ENCODE measurements at regions not wholly inside any gene's neighbourhood (a gene's known extent, or its start where the extent isn't known, plus 50 kb on each side); places are given as distances from the start of the nearest gene placed in this dataset.

DNA sequence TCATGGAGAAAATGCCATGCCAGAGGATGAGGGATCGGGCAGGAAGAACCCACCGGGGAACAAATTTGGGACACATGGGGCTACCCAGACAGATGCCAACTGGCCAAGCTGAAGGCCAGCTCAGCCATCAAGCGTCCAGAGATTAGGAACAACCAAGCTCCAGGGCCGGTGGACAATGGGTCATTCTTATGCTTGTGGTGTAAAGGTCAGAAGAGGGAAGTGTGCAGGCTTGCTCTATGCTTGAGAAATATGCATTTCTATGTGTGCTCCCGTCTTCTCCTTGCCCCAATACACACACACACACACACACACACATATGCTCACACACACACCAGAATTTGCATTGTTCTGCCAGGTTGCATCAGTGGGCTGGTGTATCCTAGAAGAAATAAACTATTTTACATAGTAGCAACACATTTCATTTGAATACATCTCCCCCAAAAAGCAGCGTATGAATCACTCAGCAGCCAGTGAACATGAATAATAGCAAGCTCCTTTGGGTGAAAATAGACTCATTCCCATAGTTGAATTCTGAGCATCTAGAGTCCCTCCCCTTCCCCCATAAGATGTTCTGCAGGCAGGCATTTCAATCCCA lies 201.9 kb upstream of the PPARGC1A start:
- no peak for TF ChIP-seq CTCF (IDR thresholded peaks at IDR 0.05)
- TF ChIP-seq EZH2 (IDR thresholded peaks at IDR 0.05) = no peak

Data from neural progenitor cell (in vitro differentiated cells).